ENCODE measurements at regions not wholly inside any gene's neighbourhood (a gene's known extent, or its start where the extent isn't known, plus 50 kb on each side); places are given as distances from the start of the nearest gene placed in this dataset.

DNA sequence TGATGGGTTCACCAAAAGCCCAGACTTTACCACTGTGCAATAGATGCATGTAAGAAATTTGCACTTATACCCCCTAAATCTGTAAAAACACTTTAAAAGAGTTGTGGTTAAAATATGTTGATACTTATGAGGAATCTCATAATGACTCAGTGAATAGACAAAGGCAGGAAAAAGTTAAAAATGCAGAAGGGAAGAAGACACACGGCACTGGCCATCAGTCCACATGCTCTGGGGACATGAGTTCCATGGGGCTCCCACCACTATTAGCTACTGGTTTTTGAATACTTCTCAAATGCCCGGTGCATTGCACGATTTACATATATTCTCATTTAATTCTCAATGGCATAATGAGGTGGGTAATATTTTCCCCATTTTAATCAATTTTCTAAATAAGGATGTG is 59.3 kb upstream of the BLID start:
- TF ChIP-seq, protein P1, sequence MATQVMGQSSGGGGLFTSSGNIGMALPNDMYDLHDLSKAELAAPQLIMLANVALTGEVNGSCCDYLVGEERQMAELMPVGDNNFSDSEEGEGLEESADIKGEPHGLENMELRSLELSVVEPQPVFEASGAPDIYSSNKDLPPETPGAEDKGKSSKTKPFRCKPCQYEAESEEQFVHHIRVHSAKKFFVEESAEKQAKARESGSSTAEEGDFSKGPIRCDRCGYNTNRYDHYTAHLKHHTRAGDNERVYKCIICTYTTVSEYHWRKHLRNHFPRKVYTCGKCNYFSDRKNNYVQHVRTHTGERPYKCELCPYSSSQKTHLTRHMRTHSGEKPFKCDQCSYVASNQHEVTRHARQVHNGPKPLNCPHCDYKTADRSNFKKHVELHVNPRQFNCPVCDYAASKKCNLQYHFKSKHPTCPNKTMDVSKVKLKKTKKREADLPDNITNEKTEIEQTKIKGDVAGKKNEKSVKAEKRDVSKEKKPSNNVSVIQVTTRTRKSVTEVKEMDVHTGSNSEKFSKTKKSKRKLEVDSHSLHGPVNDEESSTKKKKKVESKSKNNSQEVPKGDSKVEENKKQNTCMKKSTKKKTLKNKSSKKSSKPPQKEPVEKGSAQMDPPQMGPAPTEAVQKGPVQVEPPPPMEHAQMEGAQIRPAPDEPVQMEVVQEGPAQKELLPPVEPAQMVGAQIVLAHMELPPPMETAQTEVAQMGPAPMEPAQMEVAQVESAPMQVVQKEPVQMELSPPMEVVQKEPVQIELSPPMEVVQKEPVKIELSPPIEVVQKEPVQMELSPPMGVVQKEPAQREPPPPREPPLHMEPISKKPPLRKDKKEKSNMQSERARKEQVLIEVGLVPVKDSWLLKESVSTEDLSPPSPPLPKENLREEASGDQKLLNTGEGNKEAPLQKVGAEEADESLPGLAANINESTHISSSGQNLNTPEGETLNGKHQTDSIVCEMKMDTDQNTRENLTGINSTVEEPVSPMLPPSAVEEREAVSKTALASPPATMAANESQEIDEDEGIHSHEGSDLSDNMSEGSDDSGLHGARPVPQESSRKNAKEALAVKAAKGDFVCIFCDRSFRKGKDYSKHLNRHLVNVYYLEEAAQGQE (IDR thresholded peaks at IDR 0.05; ENCODE audit: low read depth), result no peak
- no peak for TF ChIP-seq NFIC (IDR thresholded peaks at IDR 0.05)
